Thyroid gland (tissue), 4 donors: ENCODE measurements at regions not wholly inside any gene's neighbourhood (a gene's known extent, or its start where the extent isn't known, plus 50 kb on each side); places are given as distances from the start of the nearest gene placed in this dataset.

Experiments
- POLR2A ChIP-seq, 2 donors: fragments of 450-650 bp; IDR thresholded peaks; one replicate each; pipeline ENCODE4 v1.6.1; 2017; ENCODE audit warnings: antibody characterized with exemption in 2 of 2, mild to moderate bottlenecking in 2 of 2, moderate library complexity in 1 of 2
- TF ChIP-seq, protein P1 (sequence below), 6 experiments: fragments of 200-600 bp in 3 of 6; fragments of 450-650 bp in 3 of 6; sonication (generic) in 3 of 6; IDR thresholded peaks; one replicate each; pipeline ENCODE4 v1.5.1; 2016 to 2019; ENCODE audit warnings: antibody characterized with exemption in 6 of 6, mild to moderate bottlenecking in 2 of 6, inconsistent platforms in 1 of 6, moderate library complexity in 1 of 6

GRCh38 chr1:239483391-239483790, 97.0 kb downstream of the CHRM3 start:
- TF ChIP-seq, protein P1, sequence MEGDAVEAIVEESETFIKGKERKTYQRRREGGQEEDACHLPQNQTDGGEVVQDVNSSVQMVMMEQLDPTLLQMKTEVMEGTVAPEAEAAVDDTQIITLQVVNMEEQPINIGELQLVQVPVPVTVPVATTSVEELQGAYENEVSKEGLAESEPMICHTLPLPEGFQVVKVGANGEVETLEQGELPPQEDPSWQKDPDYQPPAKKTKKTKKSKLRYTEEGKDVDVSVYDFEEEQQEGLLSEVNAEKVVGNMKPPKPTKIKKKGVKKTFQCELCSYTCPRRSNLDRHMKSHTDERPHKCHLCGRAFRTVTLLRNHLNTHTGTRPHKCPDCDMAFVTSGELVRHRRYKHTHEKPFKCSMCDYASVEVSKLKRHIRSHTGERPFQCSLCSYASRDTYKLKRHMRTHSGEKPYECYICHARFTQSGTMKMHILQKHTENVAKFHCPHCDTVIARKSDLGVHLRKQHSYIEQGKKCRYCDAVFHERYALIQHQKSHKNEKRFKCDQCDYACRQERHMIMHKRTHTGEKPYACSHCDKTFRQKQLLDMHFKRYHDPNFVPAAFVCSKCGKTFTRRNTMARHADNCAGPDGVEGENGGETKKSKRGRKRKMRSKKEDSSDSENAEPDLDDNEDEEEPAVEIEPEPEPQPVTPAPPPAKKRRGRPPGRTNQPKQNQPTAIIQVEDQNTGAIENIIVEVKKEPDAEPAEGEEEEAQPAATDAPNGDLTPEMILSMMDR (IDR thresholded peaks at IDR 0.05): no peak
- TF ChIP-seq POLR2A (IDR thresholded peaks at IDR 0.05): no peak
